ENCODE measurements at regions not wholly inside any gene's neighbourhood (a gene's known extent, or its start where the extent isn't known, plus 50 kb on each side); places are given as distances from the start of the nearest gene placed in this dataset.
"Not testable (repeated sequence)": the region's sequence is repeated elsewhere in the genome, so short reads cannot be mapped to it uniquely, and the experiment has no call there.

GRCh38 chr2:238502088-238502810 lies 75.5 kb downstream of the ASB1 start:
- no peak for DNase-seq

DNA sequence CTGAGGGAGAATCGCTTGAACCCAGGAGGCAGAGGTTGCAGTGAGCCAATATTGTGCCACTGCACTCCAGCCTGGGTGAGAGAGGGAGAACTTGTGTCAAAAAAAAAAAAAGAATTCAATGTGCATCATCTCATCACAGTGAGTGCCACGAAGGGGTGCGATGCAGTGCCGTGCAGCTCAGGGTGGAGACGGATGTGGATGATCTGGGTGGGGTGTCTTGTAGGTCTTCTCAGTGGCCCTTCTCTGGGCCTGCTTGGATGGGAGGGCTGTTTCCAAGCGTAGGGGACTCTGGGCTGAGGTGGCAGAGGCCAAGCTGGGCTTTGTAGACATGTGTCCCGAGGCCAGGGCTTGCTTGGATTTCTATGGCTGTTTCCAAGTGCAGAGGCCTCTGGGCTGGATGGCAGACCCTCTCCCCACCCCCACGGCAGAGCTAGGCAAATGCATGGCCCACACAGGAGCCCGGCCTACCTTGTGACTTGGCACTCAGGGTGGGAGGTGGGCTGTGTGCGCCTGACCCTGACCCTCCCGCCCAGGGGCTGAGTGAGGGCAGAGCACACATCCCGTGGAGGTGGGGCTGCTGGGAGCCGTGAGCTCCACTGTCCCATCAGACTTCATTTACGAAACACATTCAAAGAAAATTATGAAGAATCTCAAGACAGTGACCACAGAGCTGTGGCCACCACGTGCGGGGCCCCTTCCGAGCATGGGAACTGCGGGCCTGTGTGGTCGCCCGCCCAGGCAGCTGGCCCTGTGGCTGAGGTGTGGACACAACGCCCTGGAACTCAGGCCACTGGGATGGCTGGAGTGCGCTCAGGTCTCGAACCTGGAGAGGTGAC lies 76.4 kb downstream of the ASB1 start:
- no peak for DNase-seq

DNA sequence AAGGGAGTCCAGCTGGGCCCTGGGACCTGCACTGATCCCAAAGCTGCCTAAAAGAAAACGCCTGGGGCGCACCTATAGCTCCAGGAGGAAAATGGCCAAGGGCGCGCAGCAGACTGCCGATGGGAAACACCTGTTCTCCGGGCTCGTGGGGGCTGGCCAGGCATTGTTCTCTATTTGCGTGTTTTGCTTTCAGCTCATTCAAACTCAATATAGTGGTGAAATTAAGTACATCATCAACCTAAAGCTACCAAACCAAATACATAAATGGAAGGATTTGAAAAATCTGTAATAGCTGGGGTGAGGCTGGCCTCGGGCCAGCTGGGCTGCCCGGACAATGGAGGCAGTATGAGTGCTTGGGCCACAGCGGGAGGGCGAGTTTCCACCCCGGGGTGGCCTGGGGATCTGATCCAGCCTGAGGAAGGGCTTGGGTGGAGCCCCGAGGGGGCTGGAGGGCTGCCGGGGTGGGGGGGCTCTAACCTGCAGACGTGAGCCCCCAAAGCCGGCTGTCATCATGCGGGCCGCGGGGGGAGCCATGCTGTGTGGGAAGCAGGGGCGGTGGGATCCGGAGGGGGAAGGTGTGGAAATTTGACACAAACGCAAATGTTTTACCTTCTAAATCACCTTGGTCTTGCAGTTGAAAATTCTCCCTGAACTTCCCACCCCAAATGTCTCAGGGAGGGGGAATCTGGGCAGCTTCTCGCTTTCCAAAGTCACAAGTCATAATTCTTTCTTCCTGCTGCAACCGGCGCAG lies 77.6 kb downstream of the ASB1 start:
- DNase-seq, result no peak

GRCh38 chr2:238505119-238505891 lies 78.6 kb downstream of the ASB1 start:
- no peak for DNase-seq

- no peak for DNase-seq
These were observed 79.2 kb downstream of the ASB1 start for GRCh38 chr2:238505892-238506280.

GRCh38 chr2:238506371-238507068 lies 79.8 kb downstream of the ASB1 start:
- no peak for DNase-seq

DNA sequence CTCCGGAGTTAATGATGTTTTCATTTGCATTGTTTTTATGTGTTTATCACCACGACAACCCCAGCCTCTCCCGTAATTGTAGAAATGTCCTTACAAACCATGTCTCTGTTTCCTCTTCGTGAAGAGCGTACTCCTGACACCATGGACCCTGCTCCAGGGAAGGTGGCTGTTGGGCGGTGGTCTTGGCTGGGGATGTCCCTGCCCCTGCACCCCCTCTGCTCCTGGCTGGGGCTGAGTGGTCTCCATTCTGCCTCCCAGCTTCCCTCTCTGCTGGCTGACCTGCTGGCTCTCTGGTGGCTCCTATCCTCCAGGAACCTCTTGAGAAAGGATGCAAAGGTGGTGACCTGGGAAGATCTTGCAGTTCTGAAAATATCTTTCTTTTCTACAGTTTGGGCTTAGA lies 81.1 kb downstream of the ASB1 start:
- DNase-seq, result no peak

GRCh38 chr2:238509151-238509835 lies 82.6 kb downstream of the ASB1 start:
- DNase-seq, result peak; percentile 42

DNA sequence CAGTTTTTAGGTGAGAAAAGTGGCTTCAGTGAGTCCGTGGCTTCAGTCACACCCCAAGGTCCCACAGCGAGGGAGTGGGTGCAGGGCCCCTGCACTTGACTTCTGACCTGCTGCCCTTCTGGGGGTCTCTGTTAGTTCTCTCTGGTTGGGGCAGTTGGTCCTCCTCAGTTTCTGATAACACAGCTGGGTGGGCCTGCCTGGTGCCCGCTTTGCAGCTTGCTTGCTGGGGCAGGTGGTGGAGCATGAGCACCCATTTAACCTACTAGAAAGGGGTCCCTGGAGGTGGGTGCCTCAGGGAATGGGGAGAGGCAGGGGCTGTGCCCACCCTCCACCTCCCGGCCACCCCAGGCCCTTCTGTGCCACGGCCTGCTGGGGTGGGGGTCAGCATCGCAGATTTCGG lies 83.2 kb downstream of the ASB1 start:
- no peak for DNase-seq

DNA sequence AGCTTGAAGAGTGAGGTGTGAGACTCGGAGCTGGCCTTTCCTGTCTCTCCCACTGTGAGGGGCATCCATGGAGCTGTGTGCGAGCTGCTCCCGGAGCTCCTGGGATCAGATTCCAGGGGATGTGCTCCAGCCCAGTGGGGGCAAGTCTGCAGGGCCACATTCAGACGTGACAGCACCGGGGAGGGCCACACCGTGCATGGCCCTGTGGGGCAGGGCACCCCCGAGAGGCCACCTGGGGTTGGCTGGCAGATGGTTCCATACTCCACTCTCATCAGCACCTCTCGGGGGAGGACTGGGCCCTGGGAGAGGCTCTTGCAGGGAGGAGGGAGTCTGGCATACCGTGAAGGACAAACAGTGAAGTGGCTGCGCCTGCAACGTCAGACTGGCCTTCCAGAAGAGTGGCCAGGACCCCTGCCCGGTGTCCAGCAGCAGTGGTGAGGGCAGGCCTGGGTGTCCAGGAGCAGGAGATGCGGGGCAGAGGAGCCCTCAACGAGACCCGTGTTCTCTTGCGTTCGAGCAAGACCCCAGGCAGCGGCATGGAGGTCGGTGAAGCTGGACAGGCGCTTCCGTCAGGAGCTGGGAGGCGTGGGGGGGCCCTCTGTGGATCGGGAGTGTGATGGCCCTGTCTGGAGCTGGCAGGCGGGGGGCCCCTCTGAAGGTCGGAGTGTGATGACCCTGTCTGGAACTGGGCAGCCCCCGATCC lies 84.3 kb downstream of the ASB1 start:
- no peak for DNase-seq

DNA sequence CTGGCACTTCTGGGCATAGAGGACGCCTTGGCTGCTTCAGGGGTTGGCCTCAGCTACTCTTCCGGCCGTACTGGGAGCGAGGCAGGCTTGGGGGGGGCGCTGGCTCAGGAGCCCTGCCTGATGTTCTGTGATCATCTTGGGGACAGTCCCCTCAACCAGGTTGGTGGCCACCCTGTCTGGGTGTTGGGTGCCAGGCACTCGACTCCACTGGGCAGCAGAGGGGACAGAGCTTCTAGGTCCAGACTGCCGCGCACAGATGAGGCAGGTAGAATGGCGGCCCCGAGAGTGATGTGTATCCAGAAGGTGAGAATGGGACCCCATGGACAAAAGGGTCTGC lies 84.9 kb downstream of the ASB1 start:
- DNase-seq, result no peak

- no peak for DNase-seq
These were observed 85.6 kb downstream of the ASB1 start for GRCh38 chr2:238512247-238512867.

DNA sequence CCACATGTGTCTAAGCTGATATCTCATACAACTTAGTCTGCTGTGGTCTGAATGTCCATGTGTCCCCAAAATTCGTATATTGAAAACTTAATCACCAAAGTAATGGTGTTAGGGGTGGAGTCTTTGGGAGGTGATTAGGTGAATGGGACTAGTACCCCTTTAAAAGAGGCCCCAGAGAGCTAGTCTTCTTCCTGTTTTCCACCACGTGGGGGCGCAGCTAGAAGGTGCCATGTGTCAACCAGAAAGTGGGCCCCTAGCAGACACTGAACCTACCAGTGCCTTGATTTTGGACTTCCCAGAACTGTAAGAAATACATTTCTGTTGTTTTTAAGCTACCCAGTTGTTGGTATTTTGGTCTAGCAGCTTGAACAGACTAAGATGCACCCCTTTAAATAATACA lies 86.6 kb downstream of the ASB1 start:
- peak; percentile 53 for DNase-seq

DNA sequence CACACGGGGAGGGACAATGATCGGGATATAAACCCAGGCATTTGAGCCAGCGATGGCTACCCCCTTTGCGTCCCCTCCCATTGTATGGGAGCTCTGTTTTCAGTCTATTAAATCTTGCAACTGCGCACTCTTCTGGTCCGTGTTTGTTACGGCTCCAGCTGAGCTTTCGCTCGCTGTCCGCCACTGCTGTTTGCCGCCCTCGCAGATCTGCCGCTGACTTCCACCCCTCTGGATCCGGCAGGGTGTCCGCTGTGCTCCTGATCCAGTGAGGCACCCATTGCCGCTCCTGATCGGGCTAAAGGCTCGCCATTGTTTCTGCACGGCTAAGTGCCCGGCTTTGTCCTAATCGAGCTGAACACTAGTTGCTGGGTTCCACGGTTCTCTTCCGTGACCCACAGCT lies 87.3 kb downstream of the ASB1 start:
- not testable (repeated sequence) for DNase-seq

- peak; percentile 30 for DNase-seq
These were observed 88.7 kb downstream of the ASB1 start for GRCh38 chr2:238515377-238515776.

DNA sequence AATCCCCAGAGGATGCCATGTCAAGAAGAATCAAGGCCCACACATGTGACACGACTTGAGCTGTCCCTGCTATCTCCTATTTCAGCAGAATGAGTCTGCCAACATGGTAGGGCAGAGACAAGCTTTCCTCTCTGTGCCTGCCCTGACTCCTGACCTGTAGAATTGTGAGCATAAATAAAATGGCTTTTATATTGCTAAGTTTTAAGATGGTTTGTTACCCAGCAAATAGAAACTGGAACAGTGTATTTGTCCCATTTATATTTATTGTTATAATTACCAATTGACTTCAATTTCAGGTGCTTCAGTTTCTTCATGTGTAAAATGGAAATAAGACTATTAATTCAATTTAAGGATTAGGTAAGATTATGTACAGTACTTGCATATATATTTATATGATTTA lies 90.5 kb downstream of the ASB1 start:
- DNase-seq, result no peak

DNA sequence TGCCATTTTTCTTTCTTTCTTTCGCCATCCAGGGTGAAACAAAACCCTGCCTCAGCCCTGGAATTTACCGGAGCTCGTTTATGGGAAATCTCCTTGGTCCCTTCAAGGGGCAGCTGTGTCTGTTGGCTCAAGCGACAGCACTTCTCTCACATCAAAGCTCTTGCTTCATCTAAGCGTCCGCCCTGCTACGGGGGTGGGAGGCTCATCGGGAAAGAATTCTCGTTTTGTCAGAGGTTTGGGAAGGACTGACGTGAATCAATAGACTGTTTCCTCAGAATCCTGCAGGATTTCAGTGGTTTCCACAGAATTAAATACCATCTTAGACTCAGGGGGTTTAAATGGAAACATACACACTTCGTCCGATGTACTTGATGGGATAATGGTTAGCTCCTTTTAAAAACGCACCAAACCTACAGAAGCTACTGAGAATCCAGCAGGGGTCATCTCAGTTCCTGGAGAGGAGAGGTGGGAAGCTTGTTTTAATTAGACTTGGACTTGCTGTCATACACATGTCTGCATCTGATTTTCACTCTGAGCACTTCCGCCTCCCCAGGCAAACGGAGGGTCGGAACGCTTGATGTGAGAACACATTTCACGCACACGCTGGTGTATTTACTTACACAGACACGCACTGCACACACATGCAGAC lies 91.6 kb downstream of the ASB1 start:
- DNase-seq, result peak; percentile 94

- DNase-seq, result no peak
These were observed 92.1 kb downstream of the ASB1 start for GRCh38 chr2:238518821-238519186.

GRCh38 chr2:238520359-238520886 lies 93.7 kb downstream of the ASB1 start:
- DNase-seq, result no peak

GRCh38 chr2:238521002-238521401 lies 94.3 kb downstream of the ASB1 start:
- DNase-seq, result no peak

All from fibroblast of skin of abdomen (primary cell).